ENCODE measurements at regions not wholly inside any gene's neighbourhood (a gene's known extent, or its start where the extent isn't known, plus 50 kb on each side); places are given as distances from the start of the nearest gene placed in this dataset.

- TF ChIP-seq, protein P1, sequence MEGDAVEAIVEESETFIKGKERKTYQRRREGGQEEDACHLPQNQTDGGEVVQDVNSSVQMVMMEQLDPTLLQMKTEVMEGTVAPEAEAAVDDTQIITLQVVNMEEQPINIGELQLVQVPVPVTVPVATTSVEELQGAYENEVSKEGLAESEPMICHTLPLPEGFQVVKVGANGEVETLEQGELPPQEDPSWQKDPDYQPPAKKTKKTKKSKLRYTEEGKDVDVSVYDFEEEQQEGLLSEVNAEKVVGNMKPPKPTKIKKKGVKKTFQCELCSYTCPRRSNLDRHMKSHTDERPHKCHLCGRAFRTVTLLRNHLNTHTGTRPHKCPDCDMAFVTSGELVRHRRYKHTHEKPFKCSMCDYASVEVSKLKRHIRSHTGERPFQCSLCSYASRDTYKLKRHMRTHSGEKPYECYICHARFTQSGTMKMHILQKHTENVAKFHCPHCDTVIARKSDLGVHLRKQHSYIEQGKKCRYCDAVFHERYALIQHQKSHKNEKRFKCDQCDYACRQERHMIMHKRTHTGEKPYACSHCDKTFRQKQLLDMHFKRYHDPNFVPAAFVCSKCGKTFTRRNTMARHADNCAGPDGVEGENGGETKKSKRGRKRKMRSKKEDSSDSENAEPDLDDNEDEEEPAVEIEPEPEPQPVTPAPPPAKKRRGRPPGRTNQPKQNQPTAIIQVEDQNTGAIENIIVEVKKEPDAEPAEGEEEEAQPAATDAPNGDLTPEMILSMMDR (IDR thresholded peaks at IDR 0.05): no peak
- TF ChIP-seq POLR2A (IDR thresholded peaks at IDR 0.05): no peak
These were observed 134.2 kb downstream of the FBXO4 start for GRCh38 chr5:42059291-42059690.
